Esophagus muscularis mucosa (tissue), 4 donors: ENCODE measurements at regions not wholly inside any gene's neighbourhood (a gene's known extent, or its start where the extent isn't known, plus 50 kb on each side); places are given as distances from the start of the nearest gene placed in this dataset.

Experiments used
- DNase-seq: peaks from one replicate; pipeline ENCODE4 v3.0.0-alpha.2; 2017; ENCODE audit errors: extremely low spot score
- H3K27ac ChIP-seq, 4 donors: fragments of 200-600 bp; sonication (generic); replicated peaks in 1 of 4; 1 replicate in 3 of 4; 2 replicates in 1 of 4; pipeline ENCODE4 v1.5.1; 2016 to 2019; ENCODE audit warnings: mild to moderate bottlenecking in 1 of 4
- H3K27me3 ChIP-seq, 4 donors: fragments of 200-600 bp; sonication (generic); one replicate each; pipeline versions ENCODE4 v1.5.1 to v1.6.0; 2016 to 2019
- H3K36me3 ChIP-seq, 4 donors: fragments of 200-600 bp; sonication (generic); one replicate each; pipeline ENCODE4 v1.5.1; 2016 to 2019
- H3K4me1 ChIP-seq, 4 donors: fragments of 200-600 bp; sonication (generic); one replicate each; pipeline ENCODE4 v1.5.1; 2016 to 2019
- H3K4me3 ChIP-seq, 4 donors: fragments of 200-600 bp; sonication (generic); 1 replicate in 2 of 4; 2 replicates in 2 of 4; pipeline ENCODE4 v1.5.1; 2016 to 2019; ENCODE audit warnings: mild to moderate bottlenecking in 4 of 4, moderate library complexity in 1 of 4
- H3K9me3 ChIP-seq, 4 donors: fragments of 200-600 bp; sonication (generic); 1 replicate in 3 of 4; 2 replicates in 1 of 4; pipeline ENCODE4 v1.5.1; 2016 to 2019
- CTCF ChIP-seq, 3 experiments: fragments of 200-600 bp in 2 of 3; fragments of 450-650 bp in 1 of 3; sonication (generic) in 2 of 3; IDR thresholded peaks; one replicate each; pipeline ENCODE4 v1.5.1; 2017 to 2019; ENCODE audit warnings: antibody characterized with exemption in 3 of 3, mild to moderate bottlenecking in 2 of 3, moderate library complexity in 1 of 3
- EP300 ChIP-seq: sonication (generic); formaldehyde crosslinking; IDR thresholded peaks from one replicate; pipeline ENCODE4 v1.6.1; 2017; ENCODE audit warnings: antibody characterized with exemption
- POLR2A ChIP-seq: fragments of 450-650 bp; IDR thresholded peaks from one replicate; pipeline ENCODE4 v1.6.1; 2017; ENCODE audit warnings: antibody characterized with exemption, moderate library complexity, mild to moderate bottlenecking, low read depth
- POLR2AphosphoS5 ChIP-seq, 2 donors: sonication (generic); formaldehyde crosslinking; IDR thresholded peaks; one replicate each; pipeline ENCODE4 v1.6.1; 2017; ENCODE audit warnings: antibody characterized with exemption in 2 of 2
- WGBS: methylation state at CpG from one replicate; pipeline ENCODE4 v1.1.5; 2018; 5-methylcytosine and 5-hydroxymethylcytosine counted together
- intact Hi-C: fragments of 100-400 bp; cut with DNase I; formaldehyde crosslinking; loops from one replicate; pipeline ENCODE4 v1.15.1; 2023

- Histone ChIP-seq H3K27ac (no peak overlapping the region), H3K27me3 (peaks cover 0 to 74% (median 0%) of the 10 kb centered on the region in 4 donors), H3K4me3 (no peak overlapping the region), H3K4me1 (no peaks in the 10 kb centered on the region), H3K36me3 (no peaks in the 10 kb centered on the region), H3K9me3 (no peaks in the 10 kb centered on the region)
- no peak for TF ChIP-seq CTCF (IDR thresholded peaks at IDR 0.05)
- no peak for TF ChIP-seq POLR2A
- no peak for TF ChIP-seq POLR2AphosphoS5 (IDR thresholded peaks at IDR 0.05)
- no peak for TF ChIP-seq EP300
- no peak for DNase-seq
- intact Hi-C loops = no loop called here
- 71% methylated on average over 5 of the region's 5 CpGs for WGBS
Measured at GRCh38 chr1:5475572-5475971, 516.7 kb downstream of the NPHP4 start.

GRCh38 chr1:5473268-5473667 is 519.0 kb downstream of the NPHP4 start:
- 89% methylated on average over 7 of the region's 12 CpGs for WGBS
- no peak for DNase-seq
- H3K9me3 ChIP-seq = no peaks in the 10 kb centered on the region
- H3K4me1 ChIP-seq = no peaks in the 10 kb centered on the region
- H3K27ac ChIP-seq = no peak overlapping the region
- no peaks in the 10 kb centered on the region for H3K36me3 ChIP-seq
- peaks cover 0 to 66% (median 0%) of the 10 kb centered on the region in 4 donors for H3K27me3 ChIP-seq
- H3K4me3 ChIP-seq = no peak overlapping the region
- intact Hi-C loops = no loop called here
- no peak for TF ChIP-seq CTCF (IDR thresholded peaks at IDR 0.05)
- no peak for TF ChIP-seq POLR2AphosphoS5 (IDR thresholded peaks at IDR 0.05)
- TF ChIP-seq EP300 = no peak
- TF ChIP-seq POLR2A = no peak

GRCh38 chr1:5466487-5466886 is 525.7 kb downstream of the NPHP4 start:
- Histone ChIP-seq H3K4me1 (no peaks in the 10 kb centered on the region), H3K27ac (no peak overlapping the region), H3K9me3 (peaks cover 0 to 31% (median 15%) of the 10 kb centered on the region in 4 donors), H3K27me3 (peaks cover 0 to 70% (median 0%) of the 10 kb centered on the region in 4 donors), H3K4me3 (no peak overlapping the region), H3K36me3 (no peaks in the 10 kb centered on the region)
- TF ChIP-seq EP300 = no peak
- TF ChIP-seq CTCF (IDR thresholded peaks at IDR 0.05) = no peak
- no peak for TF ChIP-seq POLR2A
- no peak for TF ChIP-seq POLR2AphosphoS5 (IDR thresholded peaks at IDR 0.05)
- DNase-seq = no peak
- intact Hi-C loops = no loop called here
- WGBS = 46% methylated on average over 3 of the region's 3 CpGs

- no peak overlapping the region for H3K27ac ChIP-seq
- H3K4me1 ChIP-seq = no peaks in the 10 kb centered on the region
- DNase-seq = no peak
- no peak for TF ChIP-seq POLR2A
- no peak for TF ChIP-seq CTCF (IDR thresholded peaks at IDR 0.05)
- no peak for TF ChIP-seq POLR2AphosphoS5 (IDR thresholded peaks at IDR 0.05)
- no peak for TF ChIP-seq EP300
- intact Hi-C loops = no loop called here
- H3K4me3 ChIP-seq = no peak overlapping the region
- H3K27me3 ChIP-seq = peaks cover 0 to 70% (median 0%) of the 10 kb centered on the region in 4 donors
- H3K9me3 ChIP-seq = peaks cover 0 to 40% (median 18%) of the 10 kb centered on the region in 4 donors
- H3K36me3 ChIP-seq = no peaks in the 10 kb centered on the region
- WGBS = 52% methylated on average over 7 of the region's 7 CpGs
Measured at GRCh38 chr1:5465281-5465711, 526.9 kb downstream of the NPHP4 start.

- peaks cover 0 to 69% (median 0%) of the 10 kb centered on the region in 4 donors for H3K27me3 ChIP-seq
- TF ChIP-seq POLR2AphosphoS5 (IDR thresholded peaks at IDR 0.05) = no peak
- TF ChIP-seq EP300 = no peak
- TF ChIP-seq CTCF (IDR thresholded peaks at IDR 0.05) = no peak
- TF ChIP-seq POLR2A = no peak
- intact Hi-C loops = no loop called here
Measured at GRCh38 chr1:5464366-5464765, 527.9 kb downstream of the NPHP4 start.

More at GRCh38 chr1:5464366-5464765, 527.9 kb downstream of the NPHP4 start:
- H3K4me1 ChIP-seq = no peaks in the 10 kb centered on the region
- H3K4me3 ChIP-seq = no peak overlapping the region
- no peaks in the 10 kb centered on the region for H3K36me3 ChIP-seq
- no peak overlapping the region for H3K27ac ChIP-seq
- H3K9me3 ChIP-seq = peaks cover 0 to 40% (median 18%) of the 10 kb centered on the region in 4 donors
- WGBS = 69% methylated on average over 11 of the region's 11 CpGs
- DNase-seq = no peak
